ENCODE measurements at regions not wholly inside any gene's neighbourhood (a gene's known extent, or its start where the extent isn't known, plus 50 kb on each side); places are given as distances from the start of the nearest gene placed in this dataset.

- Histone ChIP-seq H3K9me3 (no peaks in the 10 kb centered on the region), H3K4me3 (ENCODE audit: low read depth in 1 of 2, low read length in 1 of 2) (no peak overlapping the region)
- TF ChIP-seq CTCF (IDR thresholded peaks at IDR 0.05) = no peak
These were observed 166.1 kb upstream of the ADRA1B start for GRCh38 chr5:159750226-159750625.

DNA sequence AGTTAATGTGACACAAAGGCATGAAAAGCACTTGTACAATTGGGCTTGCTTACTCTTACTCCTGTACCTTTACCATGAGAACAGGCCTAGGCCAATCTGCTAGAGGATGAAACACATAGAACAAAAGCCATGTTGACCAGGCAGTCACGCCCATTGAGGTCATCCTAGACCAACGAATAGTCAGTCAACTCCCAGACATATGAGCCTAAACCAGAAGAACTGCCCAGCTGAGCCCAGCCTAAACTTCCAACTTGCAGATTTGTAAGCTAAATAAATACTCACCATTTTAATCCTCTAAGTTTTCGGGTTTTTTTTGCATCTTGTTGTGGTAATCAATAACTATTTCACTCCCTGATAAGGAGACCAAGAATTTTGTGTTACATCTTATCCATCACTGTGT is 164.8 kb upstream of the ADRA1B start:
- no peak for TF ChIP-seq CTCF (IDR thresholded peaks at IDR 0.05)
- no peaks in the 10 kb centered on the region for H3K27me3 ChIP-seq
- no peaks in the 10 kb centered on the region for H3K9me3 ChIP-seq
- H3K27ac ChIP-seq = no peak overlapping the region
- H3K36me3 ChIP-seq = no peaks in the 10 kb centered on the region
- no peak overlapping the region for H3K4me3 ChIP-seq (ENCODE audit: low read depth in 1 of 2, low read length in 1 of 2)
- no peaks in the 10 kb centered on the region for H3K4me1 ChIP-seq (ENCODE audit: control insufficient read depth in 1 of 2, insufficient read depth in 1 of 2, low read depth in 1 of 2, low read length in 1 of 2)

More at GRCh38 chr5:159750226-159750625, 166.1 kb upstream of the ADRA1B start:
- Histone ChIP-seq H3K27ac (no peak overlapping the region), H3K36me3 (no peaks in the 10 kb centered on the region), H3K4me1 (ENCODE audit: control insufficient read depth in 1 of 2, insufficient read depth in 1 of 2, low read depth in 1 of 2, low read length in 1 of 2) (no peaks in the 10 kb centered on the region), H3K27me3 (no peaks in the 10 kb centered on the region)

GRCh38 chr5:159752622-159753275 is 163.5 kb upstream of the ADRA1B start:
- Histone ChIP-seq H3K4me1 (ENCODE audit: control insufficient read depth in 1 of 2, insufficient read depth in 1 of 2, low read depth in 1 of 2, low read length in 1 of 2) (no peaks in the 10 kb centered on the region), H3K9me3 (no peaks in the 10 kb centered on the region), H3K27me3 (no peaks in the 10 kb centered on the region), H3K4me3 (ENCODE audit: low read depth in 1 of 2, low read length in 1 of 2) (no peak overlapping the region), H3K27ac (no peak overlapping the region), H3K36me3 (no peaks in the 10 kb centered on the region)
- TF ChIP-seq CTCF (IDR thresholded peaks at IDR 0.05) = no peak

- Histone ChIP-seq H3K36me3 (no peaks in the 10 kb centered on the region), H3K27me3 (peaks cover 41% of the 10 kb centered on the region), H3K27ac (no peak overlapping the region), H3K4me3 (ENCODE audit: low read depth in 1 of 2, low read length in 1 of 2) (no peak overlapping the region), H3K9me3 (no peaks in the 10 kb centered on the region), H3K4me1 (ENCODE audit: control insufficient read depth in 1 of 2, insufficient read depth in 1 of 2, low read depth in 1 of 2, low read length in 1 of 2) (no peaks in the 10 kb centered on the region)
- no peak for TF ChIP-seq CTCF (IDR thresholded peaks at IDR 0.05)
These were observed 158.1 kb upstream of the ADRA1B start for GRCh38 chr5:159758189-159758588.

- no peaks in the 10 kb centered on the region for H3K4me1 ChIP-seq (ENCODE audit: control insufficient read depth in 1 of 2, insufficient read depth in 1 of 2, low read depth in 1 of 2, low read length in 1 of 2)
- TF ChIP-seq CTCF (IDR thresholded peaks at IDR 0.05) = no peak
- H3K4me3 ChIP-seq (ENCODE audit: low read depth in 1 of 2, low read length in 1 of 2) = no peak overlapping the region
- H3K27ac ChIP-seq = no peak overlapping the region
- H3K36me3 ChIP-seq = no peaks in the 10 kb centered on the region
- H3K27me3 ChIP-seq = peaks cover 58% of the 10 kb centered on the region
- H3K9me3 ChIP-seq = no peaks in the 10 kb centered on the region
These were observed 156.4 kb upstream of the ADRA1B start for GRCh38 chr5:159759791-159760290.
